ENCODE measurements at regions not wholly inside any gene's neighbourhood (a gene's known extent, or its start where the extent isn't known, plus 50 kb on each side); places are given as distances from the start of the nearest gene placed in this dataset.

GRCh38 chr5:164038128-164038783, 532.8 kb downstream of the MAT2B start:
- TF ChIP-seq EZH2 (IDR thresholded peaks at IDR 0.05; ENCODE audit: insufficient read depth, poor library complexity, severe bottlenecking) (no peak), EZH2phosphoT487 (IDR thresholded peaks at IDR 0.05; ENCODE audit: insufficient read depth, low read depth) (no peak)
